ENCODE measurements at regions not wholly inside any gene's neighbourhood (a gene's known extent, or its start where the extent isn't known, plus 50 kb on each side); places are given as distances from the start of the nearest gene placed in this dataset.
"Not testable (repeated sequence)": the region's sequence is repeated elsewhere in the genome, so short reads cannot be mapped to it uniquely, and the experiment has no call there.

DNA sequence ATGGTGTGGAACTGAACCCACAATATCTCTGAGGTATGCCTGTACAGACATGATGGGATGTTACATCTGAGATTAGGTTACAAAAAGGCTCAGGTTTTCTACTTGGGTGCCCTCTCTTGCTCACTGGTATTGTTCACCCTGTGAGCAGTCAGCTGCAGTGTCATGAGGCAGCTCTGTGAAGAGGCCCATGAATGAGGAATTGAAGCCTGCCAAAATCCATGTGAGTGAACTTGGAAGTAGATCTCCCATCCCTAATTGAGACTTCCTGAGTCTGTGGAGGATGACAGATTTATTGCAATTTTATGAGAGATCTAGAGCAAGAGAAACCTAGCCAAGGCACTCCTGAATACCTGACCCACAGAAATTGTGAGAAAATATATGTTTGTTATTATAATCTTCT is 404.9 kb upstream of the ZEB2 start:
- Histone ChIP-seq H3K4me1 (ENCODE audit: control insufficient read depth in 5 of 5, insufficient read depth in 5 of 5, low read length in 5 of 5) (peaks cover 0 to 4% (median 0%) of the 10 kb centered on the region in 5 donors), H3K9me3 (ENCODE audit: control insufficient read depth in 5 of 5, low read length in 5 of 5) (peaks cover 0 to 12% (median 9%) of the 10 kb centered on the region in 5 donors), H3K9ac (ENCODE audit: low read length in 5 of 5) (no peak overlapping the region), H3K4me3 (ENCODE audit: low read depth in 1 of 5, low read length in 5 of 5) (no peak overlapping the region), H3K27ac (ENCODE audit: low read depth, low read length) (no peak overlapping the region), H3K27me3 (ENCODE audit: control insufficient read depth in 5 of 5, insufficient read depth in 4 of 5, low read length in 5 of 5) (no peaks in the 10 kb centered on the region), H3K36me3 (ENCODE audit: control insufficient read depth in 5 of 5, insufficient read depth in 5 of 5, low read length in 5 of 5) (no peaks in the 10 kb centered on the region)

- Histone ChIP-seq H3K9me3 (ENCODE audit: control insufficient read depth in 5 of 5, low read length in 5 of 5) (peaks cover 0 to 9% (median 3%) of the 10 kb centered on the region in 5 donors), H3K4me1 (ENCODE audit: control insufficient read depth in 5 of 5, insufficient read depth in 5 of 5, low read length in 5 of 5) (peaks cover 0 to 4% (median 0%) of the 10 kb centered on the region in 5 donors), H3K9ac (ENCODE audit: low read length in 5 of 5) (no peak overlapping the region), H3K27me3 (ENCODE audit: control insufficient read depth in 5 of 5, insufficient read depth in 4 of 5, low read length in 5 of 5) (no peaks in the 10 kb centered on the region), H3K36me3 (ENCODE audit: control insufficient read depth in 5 of 5, insufficient read depth in 5 of 5, low read length in 5 of 5) (no peaks in the 10 kb centered on the region), H3K27ac (ENCODE audit: low read depth, low read length) (no peak overlapping the region), H3K4me3 (ENCODE audit: low read depth in 1 of 5, low read length in 5 of 5) (no peak overlapping the region)
These were observed 402.6 kb upstream of the ZEB2 start for GRCh38 chr2:144922519-144922918.

DNA sequence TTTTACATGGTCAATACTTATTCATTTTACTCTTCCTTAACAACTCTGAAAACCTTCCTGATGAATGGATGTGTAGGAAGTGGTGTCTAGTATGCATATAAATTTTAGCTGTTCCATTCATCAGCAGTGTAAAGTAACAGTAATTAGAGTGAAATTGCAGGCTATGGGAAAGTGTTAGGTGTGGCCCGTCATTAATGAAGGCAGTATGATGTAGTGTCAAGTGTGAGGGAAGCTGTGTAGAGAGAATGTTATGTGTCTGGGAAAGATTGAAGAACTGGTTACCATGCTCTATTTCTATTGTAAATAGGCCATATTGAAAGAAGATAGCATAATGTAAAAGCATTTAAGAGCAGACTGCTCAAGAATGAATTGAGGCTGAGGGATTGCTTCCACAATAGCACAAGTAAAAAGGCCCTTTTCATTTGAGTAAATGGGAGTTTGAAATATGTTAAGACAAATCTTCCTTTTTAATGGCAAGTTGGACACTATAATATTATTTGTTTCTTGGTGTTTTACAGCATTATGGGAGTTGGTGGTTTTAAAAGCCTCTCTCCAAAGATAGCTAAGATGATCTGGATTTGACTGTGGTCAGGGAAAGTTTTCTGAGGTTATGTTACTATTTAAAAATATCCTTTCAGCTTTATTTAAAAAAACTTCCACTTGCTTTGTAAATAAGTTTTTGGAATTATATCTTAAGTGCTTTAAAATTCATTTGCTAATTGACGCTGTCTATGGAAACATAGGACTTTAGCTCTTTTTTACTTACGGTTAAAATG is 401.0 kb upstream of the ZEB2 start:
- Histone ChIP-seq H3K4me1 (ENCODE audit: control insufficient read depth in 5 of 5, insufficient read depth in 5 of 5, low read length in 5 of 5) (peaks cover 0 to 4% (median 0%) of the 10 kb centered on the region in 5 donors), H3K9me3 (ENCODE audit: control insufficient read depth in 5 of 5, low read length in 5 of 5) (peaks cover 0 to 5% (median 0%) of the 10 kb centered on the region in 5 donors), H3K36me3 (ENCODE audit: control insufficient read depth in 5 of 5, insufficient read depth in 5 of 5, low read length in 5 of 5) (no peaks in the 10 kb centered on the region), H3K27ac (ENCODE audit: low read depth, low read length) (no peak overlapping the region), H3K9ac (ENCODE audit: low read length in 5 of 5) (no peak overlapping the region), H3K4me3 (ENCODE audit: low read depth in 1 of 5, low read length in 5 of 5) (no peak overlapping the region), H3K27me3 (ENCODE audit: control insufficient read depth in 5 of 5, insufficient read depth in 4 of 5, low read length in 5 of 5) (no peaks in the 10 kb centered on the region)

DNA sequence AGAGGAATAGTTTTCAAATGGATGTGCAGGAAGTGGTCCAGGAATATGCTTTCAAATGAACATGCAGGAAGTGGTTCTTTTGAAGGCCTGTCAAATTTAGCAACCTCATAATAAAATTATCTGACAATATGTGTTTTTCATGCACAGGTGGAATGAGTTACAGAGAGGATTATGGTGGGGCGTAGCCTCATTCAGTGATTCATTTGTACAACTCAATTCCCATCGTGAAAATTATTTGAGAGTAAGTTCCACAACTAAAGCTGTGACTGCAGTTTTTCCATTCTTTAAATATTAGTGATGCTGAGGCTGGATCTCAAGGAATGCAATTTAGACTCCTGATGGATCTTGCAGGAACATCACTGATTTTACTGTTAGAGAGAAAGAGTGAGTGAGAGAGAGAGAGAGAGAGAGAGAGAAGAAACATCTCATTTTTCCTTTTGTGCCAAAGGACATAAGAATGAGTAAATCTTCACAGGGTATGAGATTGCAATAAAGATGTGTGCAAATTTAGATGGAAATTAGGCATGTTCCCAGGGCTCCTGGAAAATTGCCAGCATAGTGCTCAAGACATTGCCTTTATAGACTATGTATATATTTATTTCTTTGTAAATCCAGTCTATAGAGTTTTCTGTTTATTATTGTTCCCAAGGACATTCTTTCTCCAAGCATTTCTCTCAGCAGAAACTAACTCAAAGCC is 394.9 kb upstream of the ZEB2 start:
- H3K4me3 ChIP-seq (ENCODE audit: low read depth in 1 of 5, low read length in 5 of 5), result no peak overlapping the region

DNA sequence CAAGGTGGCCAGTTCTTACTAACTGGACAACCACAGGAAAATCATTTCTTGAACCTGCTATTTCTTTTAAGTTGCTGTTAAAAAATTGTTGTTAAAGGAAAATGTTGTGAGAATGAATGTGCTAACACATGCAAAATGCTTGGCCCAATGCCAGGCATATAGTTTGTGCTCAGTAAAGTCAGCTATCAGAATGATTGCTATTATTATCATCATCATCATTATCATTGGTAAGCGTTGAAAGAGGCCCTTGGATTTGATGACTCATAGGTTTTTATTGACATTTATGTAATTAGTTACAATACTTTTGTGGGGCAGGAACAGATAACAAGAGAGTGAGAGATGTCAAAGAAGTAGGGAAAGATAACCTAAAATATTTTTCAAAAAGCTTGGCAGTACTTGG is 394.2 kb upstream of the ZEB2 start:
- Histone ChIP-seq H3K36me3 (ENCODE audit: control insufficient read depth in 5 of 5, insufficient read depth in 5 of 5, low read length in 5 of 5) (no peaks in the 10 kb centered on the region), H3K9me3 (ENCODE audit: control insufficient read depth in 5 of 5, low read length in 5 of 5) (peaks cover 0 to 2% (median 0%) of the 10 kb centered on the region in 5 donors), H3K9ac (ENCODE audit: low read length in 5 of 5) (no peak overlapping the region), H3K27ac (ENCODE audit: low read depth, low read length) (no peak overlapping the region), H3K4me3 (ENCODE audit: low read depth in 1 of 5, low read length in 5 of 5) (no peak overlapping the region), H3K4me1 (ENCODE audit: control insufficient read depth in 5 of 5, insufficient read depth in 5 of 5, low read length in 5 of 5) (no peaks in the 10 kb centered on the region), H3K27me3 (ENCODE audit: control insufficient read depth in 5 of 5, insufficient read depth in 4 of 5, low read length in 5 of 5) (no peaks in the 10 kb centered on the region)

More for the DNA sequence above, 394.9 kb upstream of the ZEB2 start:
- no peaks in the 10 kb centered on the region for H3K27me3 ChIP-seq (ENCODE audit: control insufficient read depth in 5 of 5, insufficient read depth in 4 of 5, low read length in 5 of 5)
- peaks cover 0 to 3% (median 0%) of the 10 kb centered on the region in 5 donors for H3K9me3 ChIP-seq (ENCODE audit: control insufficient read depth in 5 of 5, low read length in 5 of 5)
- no peak overlapping the region for H3K9ac ChIP-seq (ENCODE audit: low read length in 5 of 5)
- no peak overlapping the region for H3K27ac ChIP-seq (ENCODE audit: low read depth, low read length)
- no peaks in the 10 kb centered on the region for H3K36me3 ChIP-seq (ENCODE audit: control insufficient read depth in 5 of 5, insufficient read depth in 5 of 5, low read length in 5 of 5)
- no peaks in the 10 kb centered on the region for H3K4me1 ChIP-seq (ENCODE audit: control insufficient read depth in 5 of 5, insufficient read depth in 5 of 5, low read length in 5 of 5)

DNA sequence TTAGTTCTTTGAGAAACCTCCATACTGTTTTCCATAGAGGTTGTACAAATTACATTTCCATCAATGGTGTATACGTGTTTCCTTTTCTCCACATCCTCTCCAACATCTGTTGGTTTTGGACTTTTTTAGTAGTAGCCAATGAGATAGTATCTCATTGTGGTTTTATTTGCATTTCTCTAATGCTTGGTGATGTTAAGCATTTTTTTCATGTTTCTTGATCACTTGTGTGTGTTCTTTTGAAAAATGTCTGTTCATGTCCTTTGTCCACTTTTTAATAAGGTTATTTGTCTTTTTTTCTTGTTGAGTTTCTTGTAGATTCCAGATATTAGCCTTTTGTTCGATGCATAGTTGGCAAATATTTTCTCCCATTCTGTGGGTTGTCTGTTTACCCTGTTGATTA is 392.3 kb upstream of the ZEB2 start:
- no peaks in the 10 kb centered on the region for H3K36me3 ChIP-seq (ENCODE audit: control insufficient read depth in 5 of 5, insufficient read depth in 5 of 5, low read length in 5 of 5)
- peaks cover 0 to 2% (median 0%) of the 10 kb centered on the region in 5 donors for H3K9me3 ChIP-seq (ENCODE audit: control insufficient read depth in 5 of 5, low read length in 5 of 5)
- H3K4me1 ChIP-seq (ENCODE audit: control insufficient read depth in 5 of 5, insufficient read depth in 5 of 5, low read length in 5 of 5), result no peaks in the 10 kb centered on the region
- no peak overlapping the region for H3K9ac ChIP-seq (ENCODE audit: low read length in 5 of 5)
- no peaks in the 10 kb centered on the region for H3K27me3 ChIP-seq (ENCODE audit: control insufficient read depth in 5 of 5, insufficient read depth in 4 of 5, low read length in 5 of 5)
- H3K4me3 ChIP-seq (ENCODE audit: low read depth in 1 of 5, low read length in 5 of 5), result no peak overlapping the region
- H3K27ac ChIP-seq (ENCODE audit: low read depth, low read length), result no peak overlapping the region

DNA sequence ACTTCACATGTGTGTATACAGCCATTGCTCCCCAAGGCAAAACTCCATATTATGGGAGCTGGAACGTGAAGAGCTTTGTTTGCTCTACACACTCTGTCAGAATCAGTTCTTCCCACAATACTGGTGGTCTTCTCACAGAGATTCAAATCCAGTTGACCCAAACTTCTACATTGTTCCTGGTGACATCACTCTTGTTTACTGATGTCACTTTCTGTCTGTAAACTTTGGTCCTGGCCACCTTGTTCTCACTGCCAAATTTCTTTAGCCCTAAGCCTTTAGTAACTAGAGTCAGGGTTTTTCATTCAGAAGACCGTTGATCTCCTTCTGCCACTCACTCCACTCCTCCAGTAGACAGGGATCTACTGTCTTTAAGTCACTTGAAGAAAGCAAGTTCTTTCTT is 386.0 kb upstream of the ZEB2 start:
- no peaks in the 10 kb centered on the region for H3K36me3 ChIP-seq (ENCODE audit: control insufficient read depth in 5 of 5, insufficient read depth in 5 of 5, low read length in 5 of 5)
- H3K4me1 ChIP-seq (ENCODE audit: control insufficient read depth in 5 of 5, insufficient read depth in 5 of 5, low read length in 5 of 5), result no peaks in the 10 kb centered on the region
- H3K27ac ChIP-seq (ENCODE audit: low read depth, low read length), result no peak overlapping the region
- no peaks in the 10 kb centered on the region for H3K9me3 ChIP-seq (ENCODE audit: control insufficient read depth in 5 of 5, low read length in 5 of 5)
- H3K27me3 ChIP-seq (ENCODE audit: control insufficient read depth in 5 of 5, insufficient read depth in 4 of 5, low read length in 5 of 5), result no peaks in the 10 kb centered on the region
- no peak overlapping the region for H3K4me3 ChIP-seq (ENCODE audit: low read depth in 1 of 5, low read length in 5 of 5)
- H3K9ac ChIP-seq (ENCODE audit: low read length in 5 of 5), result no peak overlapping the region

GRCh38 chr2:144904612-144905011 is 384.7 kb upstream of the ZEB2 start:
- Histone ChIP-seq H3K4me3 (ENCODE audit: low read depth in 1 of 5, low read length in 5 of 5) (no peak overlapping the region), H3K27me3 (ENCODE audit: control insufficient read depth in 5 of 5, insufficient read depth in 4 of 5, low read length in 5 of 5) (no peaks in the 10 kb centered on the region), H3K36me3 (ENCODE audit: control insufficient read depth in 5 of 5, insufficient read depth in 5 of 5, low read length in 5 of 5) (no peaks in the 10 kb centered on the region), H3K4me1 (ENCODE audit: control insufficient read depth in 5 of 5, insufficient read depth in 5 of 5, low read length in 5 of 5) (no peaks in the 10 kb centered on the region), H3K27ac (ENCODE audit: low read depth, low read length) (no peak overlapping the region), H3K9ac (ENCODE audit: low read length in 5 of 5) (no peak overlapping the region), H3K9me3 (ENCODE audit: control insufficient read depth in 5 of 5, low read length in 5 of 5) (no peaks in the 10 kb centered on the region)

- H3K4me3 ChIP-seq (ENCODE audit: low read depth in 1 of 5, low read length in 5 of 5); H3K9ac ChIP-seq (ENCODE audit: low read length in 5 of 5); H3K4me1 ChIP-seq (ENCODE audit: control insufficient read depth in 5 of 5, insufficient read depth in 5 of 5, low read length in 5 of 5); H3K9me3 ChIP-seq (ENCODE audit: control insufficient read depth in 5 of 5, low read length in 5 of 5); H3K27ac ChIP-seq (ENCODE audit: low read depth, low read length); H3K36me3 ChIP-seq (ENCODE audit: control insufficient read depth in 5 of 5, insufficient read depth in 5 of 5, low read length in 5 of 5); H3K27me3 ChIP-seq (ENCODE audit: control insufficient read depth in 5 of 5, insufficient read depth in 4 of 5, low read length in 5 of 5): not testable (repeated sequence)
These were observed 383.1 kb upstream of the ZEB2 start for GRCh38 chr2:144903045-144903444.

DNA sequence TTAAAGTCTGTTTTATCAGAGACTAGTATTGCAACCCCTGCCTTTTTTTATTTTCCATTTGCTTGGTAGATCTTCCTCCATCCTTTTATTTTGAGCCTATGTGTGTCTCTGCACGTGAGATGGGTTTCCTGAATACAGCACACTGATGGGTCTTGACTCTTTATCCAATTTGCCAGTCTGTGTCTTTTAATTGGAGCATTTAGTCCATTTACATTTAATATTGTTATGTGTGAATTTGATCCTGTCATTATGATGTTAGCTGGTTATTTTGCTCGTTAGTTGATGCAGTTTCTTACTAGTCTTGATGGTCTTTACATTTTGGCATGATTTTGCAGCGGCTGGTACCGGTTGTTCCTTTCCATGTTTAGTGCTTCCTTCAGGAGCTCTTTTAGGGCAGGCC is 381.5 kb upstream of the ZEB2 start:
- not testable (repeated sequence) for H3K4me3 ChIP-seq (ENCODE audit: low read depth in 1 of 5, low read length in 5 of 5); H3K27me3 ChIP-seq (ENCODE audit: control insufficient read depth in 5 of 5, insufficient read depth in 4 of 5, low read length in 5 of 5); H3K36me3 ChIP-seq (ENCODE audit: control insufficient read depth in 5 of 5, insufficient read depth in 5 of 5, low read length in 5 of 5); H3K9ac ChIP-seq (ENCODE audit: low read length in 5 of 5); H3K27ac ChIP-seq (ENCODE audit: low read depth, low read length); H3K4me1 ChIP-seq (ENCODE audit: control insufficient read depth in 5 of 5, insufficient read depth in 5 of 5, low read length in 5 of 5); H3K9me3 ChIP-seq (ENCODE audit: control insufficient read depth in 5 of 5, low read length in 5 of 5)
